WTC11 (cell line): ENCODE measurements at regions not wholly inside any gene's neighbourhood (a gene's known extent, or its start where the extent isn't known, plus 50 kb on each side); places are given as distances from the start of the nearest gene placed in this dataset.
"Not testable (repeated sequence)": the region's sequence is repeated elsewhere in the genome, so short reads cannot be mapped to it uniquely, and the experiment has no call there.

Experiments used
- ATAC-seq: fragments of 200-7000 bp; cut with Tn5 transposase; 2 replicates; pipeline ENCODE4 v1.10.0; 2021; ENCODE audit warnings: mild to moderate bottlenecking, moderate library complexity
- CTCF ChIA-PET: fragments of 300-600 bp; sonication (Branson Sonifier 250); formaldehyde crosslinking; loops from one replicate; lab custom pipeline; 2021; ENCODE audit warnings: antibody characterized with exemption; lab: Charles Lee
- POLR2A ChIA-PET: fragments of 350-600 bp; sonication (Branson Sonifier 250); formaldehyde crosslinking; loops from one replicate; lab custom pipeline; 2021; ENCODE audit warnings: antibody characterized with exemption; lab: Charles Lee
- DNase-seq: peaks from one replicate; pipeline ENCODE4 v3.0.0; 2021; ENCODE audit warnings: low spot score
- H3K27ac Mint-ChIP-seq: 2 replicates; pipeline ENCODE4 v1.8.0; 2021; ENCODE audit warnings: mixed read lengths
- H3K27me3 Mint-ChIP-seq: 2 replicates; pipeline ENCODE4 v1.8.0; 2021; ENCODE audit warnings: low read depth, mild to moderate bottlenecking, moderate library complexity, mixed read lengths
- H3K36me3 Mint-ChIP-seq: 2 replicates; pipeline ENCODE4 v1.8.0; 2021; ENCODE audit warnings: mixed read lengths
- H3K4me1 Mint-ChIP-seq: 2 replicates; pipeline ENCODE4 v1.8.0; 2022; ENCODE audit warnings: mixed read lengths
- H3K4me3 Mint-ChIP-seq: 2 replicates; pipeline ENCODE4 v1.8.0; 2021; ENCODE audit warnings: mild to moderate bottlenecking, moderate library complexity, mixed read lengths
- H3K9me3 Mint-ChIP-seq: 2 replicates; pipeline ENCODE4 v1.8.0; 2021; ENCODE audit warnings: mixed read lengths
- ATF1 ChIP-seq: sonication (generic); formaldehyde crosslinking; IDR thresholded peaks from 2 replicates; pipeline ENCODE4 v1.8.1; 2023; ENCODE audit warnings: mild to moderate bottlenecking, moderate library complexity, missing genetic modification reagents
- CBFB ChIP-seq: sonication (generic); formaldehyde crosslinking; IDR thresholded peaks from 2 replicates; pipeline ENCODE4 v1.8.1; 2022; ENCODE audit warnings: mild to moderate bottlenecking, low read depth, missing genetic modification reagents
- CREM ChIP-seq: sonication (generic); formaldehyde crosslinking; IDR thresholded peaks from 2 replicates; pipeline ENCODE4 v1.8.1; 2022; ENCODE audit warnings: mild to moderate bottlenecking, missing genetic modification reagents, moderate library complexity
- FOXK1 ChIP-seq: sonication (generic); formaldehyde crosslinking; IDR thresholded peaks from 2 replicates; pipeline ENCODE4 v1.8.0; 2022; ENCODE audit warnings: mild to moderate bottlenecking, moderate library complexity, missing genetic modification reagents
- JAZF1 ChIP-seq: fragments of 250-450 bp; sonication (Bioruptor Pico); IDR thresholded peaks from 2 replicates; pipeline ENCODE4 v1.9.0; 2021; ENCODE audit warnings: moderate library complexity, mild to moderate bottlenecking, inconsistent platforms
- NFYB ChIP-seq: sonication (generic); formaldehyde crosslinking; conservative IDR thresholded peaks from 2 replicates; pipeline ENCODE4 v1.8.0; 2022; ENCODE audit warnings: low read depth, missing genetic modification reagents
- NR1H2 ChIP-seq: sonication (generic); formaldehyde crosslinking; IDR thresholded peaks from 2 replicates; pipeline ENCODE4 v1.9.0; 2021; ENCODE audit warnings: mild to moderate bottlenecking, moderate library complexity, missing genetic modification reagents
- TEAD4 ChIP-seq: sonication (generic); formaldehyde crosslinking; IDR thresholded peaks from 2 replicates; pipeline ENCODE4 v1.8.0; 2022; ENCODE audit warnings: mild to moderate bottlenecking, missing genetic modification reagents
- TP53 ChIP-seq: sonication (generic); formaldehyde crosslinking; IDR thresholded peaks from 2 replicates; pipeline ENCODE4 v1.8.1; 2023; ENCODE audit warnings: mild to moderate bottlenecking, missing genetic modification reagents
- ZNF219 ChIP-seq: sonication (generic); formaldehyde crosslinking; IDR thresholded peaks from 2 replicates; pipeline ENCODE4 v1.8.0; 2023; ENCODE audit warnings: missing genetic modification reagents, mild to moderate bottlenecking, borderline replicate concordance
- ZNF263 ChIP-seq: sonication (generic); formaldehyde crosslinking; IDR thresholded peaks from 2 replicates; pipeline ENCODE4 v1.8.1; 2022; ENCODE audit warnings: low read depth, mild to moderate bottlenecking, moderate library complexity, missing genetic modification reagents
- ZNF671 ChIP-seq: fragments of 250-450 bp; sonication (Bioruptor Pico); IDR thresholded peaks from 2 replicates; pipeline ENCODE4 v1.8.0; 2021; ENCODE audit warnings: mild to moderate bottlenecking
- TF ChIP-seq, protein P1 (sequence below): sonication (generic); formaldehyde crosslinking; conservative IDR thresholded peaks from 2 replicates; pipeline ENCODE4 v1.8.1; 2023; ENCODE audit warnings: mild to moderate bottlenecking, low read depth, missing genetic modification reagents, moderate library complexity
- TF ChIP-seq, protein P2 (sequence below): sonication (generic); formaldehyde crosslinking; IDR thresholded peaks from 2 replicates; pipeline ENCODE4 v1.8.0; 2022; ENCODE audit warnings: mild to moderate bottlenecking, missing genetic modification reagents
- TF ChIP-seq, protein P3 (sequence below): sonication (generic); formaldehyde crosslinking; IDR thresholded peaks from 2 replicates; pipeline ENCODE4 v1.8.1; 2023; ENCODE audit warnings: mild to moderate bottlenecking, missing genetic modification reagents
- TF ChIP-seq, protein P4 (sequence below): sonication (generic); formaldehyde crosslinking; IDR thresholded peaks from 2 replicates; pipeline ENCODE4 v1.8.1; 2023; ENCODE audit warnings: mild to moderate bottlenecking, missing genetic modification reagents

DNA sequence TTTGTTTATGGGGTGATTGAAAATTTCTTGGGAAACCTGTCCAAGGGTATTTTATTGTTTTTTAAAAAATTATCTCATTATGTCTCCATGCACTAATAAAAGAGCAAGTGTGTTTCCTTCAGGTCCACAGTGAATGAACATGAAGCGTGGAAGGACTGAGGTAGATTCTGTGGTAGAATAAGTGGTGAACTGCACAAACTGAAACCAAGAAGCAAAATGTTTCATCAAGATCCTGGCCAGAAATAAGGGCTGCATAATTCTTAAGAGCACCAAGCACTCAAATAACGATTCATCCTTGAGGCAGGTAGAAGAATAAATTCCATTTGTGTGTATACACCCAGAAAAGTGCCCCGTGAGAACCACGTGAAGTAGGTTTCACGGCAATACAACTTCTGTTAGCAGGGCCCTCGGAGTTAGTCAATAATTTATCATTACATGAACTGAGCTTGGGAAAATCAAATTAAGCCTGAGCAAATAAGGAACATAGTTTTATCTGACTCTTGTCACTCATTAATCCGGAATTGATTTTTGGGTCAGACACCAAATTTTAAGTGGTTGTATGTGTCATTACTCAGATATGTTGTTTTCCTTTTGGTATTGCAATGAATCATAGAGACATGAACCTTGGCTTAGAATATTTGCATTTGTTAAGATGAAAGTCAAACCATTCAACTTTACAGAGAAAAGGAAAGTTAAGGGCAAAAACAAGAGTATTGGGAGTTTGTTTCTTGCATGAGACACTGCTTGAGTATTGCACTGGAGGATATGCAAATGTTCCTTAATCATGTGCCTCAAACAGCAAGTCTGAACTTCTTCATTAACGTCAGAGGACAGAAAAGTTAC lies 472.6 kb upstream of the NETO1 start:
- H3K36me3 Mint-ChIP-seq = no peaks in the 10 kb centered on the region
- peaks cover 10% of the 10 kb centered on the region for H3K4me1 Mint-ChIP-seq
- H3K9me3 Mint-ChIP-seq = no peaks in the 10 kb centered on the region
- CTCF ChIA-PET = no interaction called here
- POLR2A ChIA-PET = no interaction called here
- ATAC-seq = no peak
- H3K27ac Mint-ChIP-seq = peak overlapping the region; percentile 20
- no peak overlapping the region for H3K4me3 Mint-ChIP-seq
- TF ChIP-seq FOXK1 (CRISPR knock-in tag) = no peak
- TF ChIP-seq, all 79 proteins: peak for 0
- no peaks in the 10 kb centered on the region for H3K27me3 Mint-ChIP-seq
- DNase-seq = no peak

DNA sequence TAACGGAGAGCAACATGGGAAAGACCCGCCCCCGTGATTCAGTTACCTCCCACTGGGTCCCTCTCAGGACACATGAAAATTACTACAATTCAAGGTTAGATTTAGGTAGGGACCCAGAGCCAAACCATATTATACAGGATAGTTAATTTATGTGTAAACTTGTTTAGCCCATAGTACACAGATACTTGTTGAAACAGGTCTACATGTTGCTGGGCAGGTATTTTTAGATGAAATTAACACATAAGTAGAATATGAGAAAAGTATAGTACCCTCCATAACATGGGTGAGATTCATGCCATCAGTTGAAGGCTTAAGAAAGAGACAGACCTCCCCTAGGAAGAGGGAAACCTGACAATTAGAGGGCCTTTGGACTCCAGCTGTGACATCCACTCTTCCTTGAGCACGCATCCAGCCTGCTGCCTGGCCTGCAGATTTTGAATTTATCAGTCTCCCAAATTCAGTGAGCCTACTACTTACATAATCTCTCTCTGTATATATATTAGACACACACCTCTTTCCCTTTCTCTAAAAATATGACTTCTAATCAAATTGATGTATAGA lies 463.5 kb upstream of the NETO1 start:
- Mint-ChIP-seq H3K4me3 (no peak overlapping the region), H3K27ac (no peak overlapping the region), H3K4me1 (peaks cover 28% of the 10 kb centered on the region), H3K27me3 (no peaks in the 10 kb centered on the region), H3K9me3 (no peaks in the 10 kb centered on the region), H3K36me3 (no peaks in the 10 kb centered on the region)
- no peak for TF ChIP-seq ATF1 (CRISPR knock-in tag)
- no peak for TF ChIP-seq ZNF263 (CRISPR knock-in tag)
- TF ChIP-seq NR1H2 = no peak
- DNase-seq (no peak), ATAC-seq (peak; percentile 77)
- CTCF ChIA-PET = no interaction called here
- POLR2A ChIA-PET = no interaction called here

DNA sequence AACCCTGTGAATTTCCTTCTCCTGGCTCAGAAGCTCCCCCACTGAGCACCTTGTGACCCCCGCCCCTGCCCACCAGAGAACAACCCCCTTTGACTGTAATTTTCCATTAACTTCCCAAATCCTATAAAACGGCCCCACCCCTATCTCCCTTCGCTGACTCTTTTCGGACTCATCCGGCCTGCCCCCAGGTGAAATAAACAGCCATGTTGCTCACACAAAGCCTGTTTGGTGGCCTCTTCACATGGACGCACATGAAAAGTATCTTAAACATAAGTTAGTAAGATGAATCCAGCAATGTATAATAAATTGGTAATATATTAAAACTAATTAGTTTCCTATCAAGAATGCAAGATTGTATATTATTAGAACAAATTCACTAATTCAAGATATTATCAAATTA lies 462.3 kb upstream of the NETO1 start:
- H3K4me3 Mint-ChIP-seq, H3K36me3 Mint-ChIP-seq, H3K9me3 Mint-ChIP-seq, H3K27me3 Mint-ChIP-seq, POLR2A ChIA-PET, H3K27ac Mint-ChIP-seq, ATAC-seq, DNase-seq, CTCF ChIA-PET: not testable (repeated sequence)
- H3K4me1 Mint-ChIP-seq = peaks cover 30% of the 10 kb centered on the region

DNA sequence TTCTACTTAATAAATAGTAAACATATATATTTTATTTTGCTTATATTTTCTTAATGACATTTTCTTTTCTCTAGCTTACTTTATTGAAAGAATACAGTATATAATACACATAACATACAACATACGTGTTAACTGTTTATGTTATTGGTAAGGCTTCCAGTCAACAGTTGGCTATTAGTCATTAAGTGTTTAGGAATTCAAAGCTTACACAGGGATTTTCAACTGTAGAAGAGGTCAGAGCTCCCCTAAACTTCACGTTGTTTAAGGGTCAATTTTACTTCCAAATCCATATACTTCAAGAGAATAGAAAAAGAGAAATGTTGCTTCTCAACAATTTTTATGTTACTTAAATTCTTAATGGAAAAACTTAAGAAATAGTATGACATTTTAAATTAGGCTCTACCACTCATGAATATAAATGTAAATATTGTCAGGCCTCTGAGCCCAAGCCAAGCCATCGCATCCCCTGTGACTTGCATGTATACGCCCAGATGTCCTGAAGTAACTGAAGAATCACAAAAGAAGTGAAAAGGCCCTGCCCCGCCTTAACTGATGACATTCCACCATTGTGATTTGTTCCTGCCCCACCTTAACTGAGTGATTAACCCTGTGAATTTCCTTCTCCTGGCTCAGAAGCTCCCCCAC lies 456.5 kb upstream of the NETO1 start:
- H3K9me3 Mint-ChIP-seq, ATAC-seq, H3K27me3 Mint-ChIP-seq, POLR2A ChIA-PET, H3K36me3 Mint-ChIP-seq, CTCF ChIA-PET, H3K27ac Mint-ChIP-seq, DNase-seq: not testable (repeated sequence)
- H3K4me3 Mint-ChIP-seq = peak overlapping the region; percentile 33; the same call in 1 of the 2 replicates
- peaks cover 16% of the 10 kb centered on the region for H3K4me1 Mint-ChIP-seq

DNA sequence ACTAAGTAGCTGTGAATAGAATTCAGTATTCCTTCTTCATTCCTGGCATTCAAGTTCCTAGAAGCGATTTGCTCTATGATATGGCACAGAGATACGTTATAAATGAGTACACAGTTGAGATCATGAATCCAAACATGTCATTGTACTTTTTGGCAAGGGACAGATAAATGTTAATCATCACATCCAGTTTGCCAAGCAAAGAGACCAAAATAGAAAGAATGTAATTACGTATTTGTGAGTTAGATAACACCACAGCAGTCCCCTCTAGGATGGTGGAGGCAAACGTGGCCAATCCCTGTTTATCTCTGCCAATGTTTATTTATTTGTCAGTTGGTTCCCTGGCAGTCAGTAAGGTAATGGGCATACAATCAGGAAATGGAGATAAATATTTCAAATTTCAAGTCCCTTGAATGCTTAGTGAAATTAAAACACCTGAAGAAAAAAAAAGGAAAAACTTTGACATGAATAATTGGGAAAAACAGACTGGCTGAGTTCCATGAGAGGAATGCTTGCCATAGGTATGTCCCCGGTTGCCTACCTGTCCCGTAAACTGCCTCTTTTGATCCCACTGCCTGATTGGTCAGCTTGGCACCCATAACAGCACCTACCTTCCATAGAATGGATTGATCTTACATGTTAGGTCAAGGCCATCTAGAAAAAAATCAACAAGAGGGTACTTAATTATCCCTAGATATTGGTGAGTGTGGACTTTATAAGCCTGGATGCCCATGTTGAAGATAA lies 451.1 kb upstream of the NETO1 start:
- CTCF ChIA-PET = no interaction called here
- Mint-ChIP-seq H3K4me3 (no peak overlapping the region), H3K36me3 (no peaks in the 10 kb centered on the region), H3K4me1 (peaks cover 7% of the 10 kb centered on the region), H3K9me3 (no peaks in the 10 kb centered on the region), H3K27ac (no peak overlapping the region), H3K27me3 (no peaks in the 10 kb centered on the region)
- DNase-seq = no peak
- POLR2A ChIA-PET = no interaction called here
- no peak for ATAC-seq
- TF ChIP-seq JAZF1 (CRISPR knock-in tag) = no peak
- TF ChIP-seq, protein P1, sequence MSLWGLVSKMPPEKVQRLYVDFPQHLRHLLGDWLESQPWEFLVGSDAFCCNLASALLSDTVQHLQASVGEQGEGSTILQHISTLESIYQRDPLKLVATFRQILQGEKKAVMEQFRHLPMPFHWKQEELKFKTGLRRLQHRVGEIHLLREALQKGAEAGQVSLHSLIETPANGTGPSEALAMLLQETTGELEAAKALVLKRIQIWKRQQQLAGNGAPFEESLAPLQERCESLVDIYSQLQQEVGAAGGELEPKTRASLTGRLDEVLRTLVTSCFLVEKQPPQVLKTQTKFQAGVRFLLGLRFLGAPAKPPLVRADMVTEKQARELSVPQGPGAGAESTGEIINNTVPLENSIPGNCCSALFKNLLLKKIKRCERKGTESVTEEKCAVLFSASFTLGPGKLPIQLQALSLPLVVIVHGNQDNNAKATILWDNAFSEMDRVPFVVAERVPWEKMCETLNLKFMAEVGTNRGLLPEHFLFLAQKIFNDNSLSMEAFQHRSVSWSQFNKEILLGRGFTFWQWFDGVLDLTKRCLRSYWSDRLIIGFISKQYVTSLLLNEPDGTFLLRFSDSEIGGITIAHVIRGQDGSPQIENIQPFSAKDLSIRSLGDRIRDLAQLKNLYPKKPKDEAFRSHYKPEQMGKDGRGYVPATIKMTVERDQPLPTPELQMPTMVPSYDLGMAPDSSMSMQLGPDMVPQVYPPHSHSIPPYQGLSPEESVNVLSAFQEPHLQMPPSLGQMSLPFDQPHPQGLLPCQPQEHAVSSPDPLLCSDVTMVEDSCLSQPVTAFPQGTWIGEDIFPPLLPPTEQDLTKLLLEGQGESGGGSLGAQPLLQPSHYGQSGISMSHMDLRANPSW (CRISPR knock-in tag) = no peak
- no peak for TF ChIP-seq TP53 (CRISPR knock-in tag)
- TF ChIP-seq ZNF671 (CRISPR knock-in tag) = no peak
- no peak for TF ChIP-seq NFYB (CRISPR knock-in tag)
- no peak for TF ChIP-seq ZNF219 (CRISPR knock-in tag)
- TF ChIP-seq CBFB (CRISPR knock-in tag) = no peak
- no peak for TF ChIP-seq TEAD4 (CRISPR knock-in tag)
- TF ChIP-seq, protein P2, sequence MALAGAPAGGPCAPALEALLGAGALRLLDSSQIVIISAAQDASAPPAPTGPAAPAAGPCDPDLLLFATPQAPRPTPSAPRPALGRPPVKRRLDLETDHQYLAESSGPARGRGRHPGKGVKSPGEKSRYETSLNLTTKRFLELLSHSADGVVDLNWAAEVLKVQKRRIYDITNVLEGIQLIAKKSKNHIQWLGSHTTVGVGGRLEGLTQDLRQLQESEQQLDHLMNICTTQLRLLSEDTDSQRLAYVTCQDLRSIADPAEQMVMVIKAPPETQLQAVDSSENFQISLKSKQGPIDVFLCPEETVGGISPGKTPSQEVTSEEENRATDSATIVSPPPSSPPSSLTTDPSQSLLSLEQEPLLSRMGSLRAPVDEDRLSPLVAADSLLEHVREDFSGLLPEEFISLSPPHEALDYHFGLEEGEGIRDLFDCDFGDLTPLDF (CRISPR knock-in tag) = no peak
- TF ChIP-seq, protein P3, sequence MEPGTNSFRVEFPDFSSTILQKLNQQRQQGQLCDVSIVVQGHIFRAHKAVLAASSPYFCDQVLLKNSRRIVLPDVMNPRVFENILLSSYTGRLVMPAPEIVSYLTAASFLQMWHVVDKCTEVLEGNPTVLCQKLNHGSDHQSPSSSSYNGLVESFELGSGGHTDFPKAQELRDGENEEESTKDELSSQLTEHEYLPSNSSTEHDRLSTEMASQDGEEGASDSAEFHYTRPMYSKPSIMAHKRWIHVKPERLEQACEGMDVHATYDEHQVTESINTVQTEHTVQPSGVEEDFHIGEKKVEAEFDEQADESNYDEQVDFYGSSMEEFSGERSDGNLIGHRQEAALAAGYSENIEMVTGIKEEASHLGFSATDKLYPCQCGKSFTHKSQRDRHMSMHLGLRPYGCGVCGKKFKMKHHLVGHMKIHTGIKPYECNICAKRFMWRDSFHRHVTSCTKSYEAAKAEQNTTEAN = no peak
- TF ChIP-seq, protein P4, sequence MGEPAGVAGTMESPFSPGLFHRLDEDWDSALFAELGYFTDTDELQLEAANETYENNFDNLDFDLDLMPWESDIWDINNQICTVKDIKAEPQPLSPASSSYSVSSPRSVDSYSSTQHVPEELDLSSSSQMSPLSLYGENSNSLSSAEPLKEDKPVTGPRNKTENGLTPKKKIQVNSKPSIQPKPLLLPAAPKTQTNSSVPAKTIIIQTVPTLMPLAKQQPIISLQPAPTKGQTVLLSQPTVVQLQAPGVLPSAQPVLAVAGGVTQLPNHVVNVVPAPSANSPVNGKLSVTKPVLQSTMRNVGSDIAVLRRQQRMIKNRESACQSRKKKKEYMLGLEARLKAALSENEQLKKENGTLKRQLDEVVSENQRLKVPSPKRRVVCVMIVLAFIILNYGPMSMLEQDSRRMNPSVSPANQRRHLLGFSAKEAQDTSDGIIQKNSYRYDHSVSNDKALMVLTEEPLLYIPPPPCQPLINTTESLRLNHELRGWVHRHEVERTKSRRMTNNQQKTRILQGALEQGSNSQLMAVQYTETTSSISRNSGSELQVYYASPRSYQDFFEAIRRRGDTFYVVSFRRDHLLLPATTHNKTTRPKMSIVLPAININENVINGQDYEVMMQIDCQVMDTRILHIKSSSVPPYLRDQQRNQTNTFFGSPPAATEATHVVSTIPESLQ = no peak
- no peak for TF ChIP-seq CREM (CRISPR knock-in tag)
